NCI-H1105 treated with DMSO at 0.1 percent for 48 hours (cell line): ENCODE measurements at regions not wholly inside any gene's neighbourhood (a gene's known extent, or its start where the extent isn't known, plus 50 kb on each side); places are given as distances from the start of the nearest gene placed in this dataset.
"Not testable (repeated sequence)": the region's sequence is repeated elsewhere in the genome, so short reads cannot be mapped to it uniquely, and the experiment has no call there.

Experiments used
- DNase-seq: peaks from one replicate; lab custom pipeline; 2025; lab: John Stamatoyannopoulos, UW

- no peak for DNase-seq
Observed at GRCh38 chr12:9367828-9368227, 159.6 kb upstream of the PZP start.

DNA sequence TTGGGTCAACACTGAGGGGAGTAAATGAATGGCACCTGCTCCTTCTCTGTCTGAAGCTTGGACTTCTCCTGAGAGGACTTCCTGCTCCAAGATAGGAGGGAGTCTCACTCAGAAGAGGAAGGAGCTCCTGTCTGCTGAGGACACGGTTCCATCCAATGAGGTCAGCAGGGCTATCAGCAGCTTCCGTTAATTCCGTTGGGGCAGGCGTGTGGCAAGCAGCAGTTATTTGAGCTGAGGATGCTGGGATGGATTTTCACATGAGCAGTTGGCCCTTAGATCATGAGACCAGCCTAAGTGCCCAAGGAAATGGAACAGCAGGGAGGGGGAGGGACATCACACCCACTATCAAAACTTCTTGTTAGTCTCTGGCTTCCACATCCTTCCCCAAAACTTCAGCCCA, 159.0 kb upstream of the PZP start:
- no peak for DNase-seq

DNA sequence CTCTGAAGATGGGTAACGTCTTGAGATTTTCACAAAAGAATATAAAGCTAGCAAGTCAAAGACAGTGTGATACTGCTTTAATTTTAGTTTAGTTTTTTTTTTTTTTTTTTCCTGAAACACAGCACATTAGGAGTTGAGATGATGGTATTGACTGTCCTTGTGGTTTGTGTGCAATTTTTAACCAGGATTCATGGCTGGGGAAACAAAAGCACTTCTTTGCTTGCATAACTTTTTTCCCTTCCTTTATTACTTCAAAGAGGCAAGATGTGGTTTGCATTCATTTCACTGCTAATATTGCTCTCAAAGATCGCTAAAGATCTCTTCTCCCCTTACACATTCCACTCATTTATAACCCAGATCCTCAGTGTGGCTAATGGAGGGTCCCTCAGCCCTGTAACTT, 157.1 kb upstream of the PZP start:
- DNase-seq = no peak

DNA sequence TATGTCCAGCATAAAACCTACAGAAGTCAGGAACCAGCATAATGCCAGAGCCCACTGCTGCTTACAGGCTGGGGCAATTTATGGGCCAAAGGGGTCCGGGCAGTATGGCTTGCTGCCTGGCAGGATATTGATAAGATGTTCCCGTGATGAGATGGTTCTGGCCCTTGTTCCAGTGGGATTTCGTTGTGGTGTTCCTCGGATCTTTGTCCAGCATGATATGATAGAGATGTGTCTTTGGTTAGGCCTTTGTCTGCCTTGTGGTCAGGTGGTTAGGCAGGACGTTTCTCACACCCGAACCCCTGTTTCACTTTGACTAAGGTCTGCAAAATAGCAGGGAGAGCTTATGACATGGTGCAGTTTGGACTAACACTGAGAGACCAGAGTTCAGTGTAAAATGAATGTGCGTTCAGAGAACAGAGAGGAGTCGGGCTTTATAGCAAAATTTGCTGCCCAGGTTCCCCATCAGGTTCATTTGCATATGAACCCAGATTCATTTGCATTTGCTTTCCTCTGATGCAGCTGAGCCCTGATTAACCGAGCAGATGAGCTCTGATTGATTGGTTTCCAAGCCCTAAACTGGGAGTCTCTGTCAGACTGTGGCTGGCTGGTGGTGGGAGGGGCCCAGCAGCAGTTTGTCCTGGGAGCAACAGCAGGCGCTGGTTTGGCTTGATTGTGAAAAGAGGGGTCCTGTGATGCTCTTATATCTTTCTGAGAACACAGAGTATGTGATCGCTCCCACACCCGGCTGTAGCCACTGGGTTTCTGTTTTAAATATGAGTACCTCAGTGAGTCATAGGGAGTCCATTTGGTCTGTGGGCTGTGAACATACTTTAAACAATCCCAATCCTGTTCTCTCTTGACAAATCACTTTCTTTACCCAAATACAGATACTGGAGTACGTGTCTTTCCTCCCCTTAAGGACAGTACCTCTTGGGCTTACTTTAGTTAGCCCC, 156.3 kb upstream of the PZP start:
- DNase-seq = no peak

GRCh38 chr12:9363145-9363544, 154.9 kb upstream of the PZP start:
- DNase-seq = no peak

GRCh38 chr12:9361879-9362326, 153.7 kb upstream of the PZP start:
- no peak for DNase-seq

GRCh38 chr12:9354009-9354754, 146.0 kb upstream of the PZP start:
- DNase-seq = not testable (repeated sequence)

DNA sequence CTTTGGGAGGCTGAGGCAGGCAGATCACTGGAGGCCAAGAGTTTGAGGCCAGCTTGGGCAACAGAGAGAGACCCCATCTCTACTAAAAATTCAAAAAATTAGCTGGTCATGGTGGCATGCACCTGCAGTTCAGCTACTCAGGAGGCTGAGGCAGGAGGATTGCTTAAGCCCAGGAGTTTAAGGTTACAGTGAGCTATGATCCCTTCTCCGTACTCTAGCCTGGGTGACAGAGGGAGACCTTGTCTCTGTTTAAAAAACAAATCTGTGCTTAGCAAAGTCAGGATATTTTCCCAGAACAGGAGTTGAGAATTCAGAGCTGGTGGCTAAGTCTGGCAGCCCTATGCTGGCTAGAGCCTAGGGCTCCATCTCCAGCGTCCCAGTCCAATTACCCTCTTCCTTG, 142.9 kb upstream of the PZP start:
- DNase-seq = no peak

DNA sequence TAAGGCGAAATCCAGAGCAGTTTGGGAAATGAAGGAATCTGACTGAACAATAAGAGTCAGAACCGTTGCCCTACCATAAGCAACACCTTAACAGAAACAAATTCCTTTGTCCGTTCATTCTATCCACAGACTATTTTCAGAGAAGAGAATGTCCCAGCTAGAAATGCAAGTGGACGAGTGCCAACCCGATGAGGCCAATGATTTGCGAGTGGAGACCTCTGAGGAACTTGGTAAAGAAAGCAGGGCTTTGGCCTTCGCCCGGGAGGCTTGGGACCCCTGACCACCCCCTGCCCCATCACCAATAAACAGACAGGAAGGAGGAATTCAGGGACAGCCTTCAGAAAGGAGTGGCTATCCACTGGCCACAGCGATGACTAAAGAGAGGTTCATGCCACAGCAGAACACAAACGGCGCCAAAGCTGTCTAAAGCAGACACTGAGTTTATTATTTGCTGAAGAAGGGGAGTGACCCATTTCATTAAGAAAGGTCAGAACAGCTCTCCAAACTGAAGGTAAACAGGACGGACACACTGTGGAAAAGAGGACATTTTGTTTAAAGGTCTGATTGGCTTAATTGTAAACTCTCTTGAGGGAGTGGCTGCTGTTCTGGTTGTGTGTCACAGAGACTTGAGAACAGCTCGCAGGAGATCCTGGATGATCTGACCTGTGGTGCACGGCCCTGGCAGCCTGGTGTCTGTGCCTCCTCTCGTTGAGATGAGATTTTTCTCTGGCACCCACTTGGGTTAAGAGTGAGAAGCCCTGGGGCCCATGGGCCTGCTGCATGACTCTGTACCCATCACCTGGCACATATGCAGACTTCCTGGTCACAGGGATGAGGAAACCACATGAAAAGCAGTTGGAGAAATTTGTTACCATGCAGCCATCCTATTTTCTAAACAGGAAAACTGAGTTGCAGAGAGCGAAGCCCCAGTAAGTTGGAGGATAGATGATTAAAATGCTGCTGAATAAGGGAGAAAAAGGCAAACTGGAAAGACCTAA, 142.0 kb upstream of the PZP start:
- DNase-seq = no peak

GRCh38 chr12:9348906-9349518, 140.8 kb upstream of the PZP start:
- DNase-seq = no peak

GRCh38 chr12:9347328-9348127, 139.3 kb upstream of the PZP start:
- DNase-seq = no peak

DNA sequence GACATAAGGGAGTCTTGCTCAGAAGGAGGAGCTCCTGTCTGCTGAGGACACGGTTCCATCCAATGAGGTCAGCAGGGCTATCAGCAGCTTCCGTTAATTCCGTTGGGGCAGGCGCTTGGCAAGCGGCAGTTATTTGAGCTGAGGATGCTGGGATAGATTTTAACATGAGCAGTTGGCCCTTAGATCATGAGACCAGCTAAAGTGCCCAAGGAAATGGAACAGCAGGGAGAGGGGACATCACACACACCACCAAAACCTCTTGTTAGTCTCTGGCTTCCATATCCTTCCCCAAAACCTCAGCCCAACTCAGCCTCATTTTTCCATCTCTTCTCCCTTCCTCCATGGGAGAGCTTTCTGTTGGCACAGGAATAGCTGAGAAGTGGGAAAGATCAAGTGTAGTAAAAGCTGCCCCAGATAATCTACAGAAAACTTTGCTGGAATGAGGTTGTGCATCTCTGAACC, 138.7 kb upstream of the PZP start:
- no peak for DNase-seq

DNA sequence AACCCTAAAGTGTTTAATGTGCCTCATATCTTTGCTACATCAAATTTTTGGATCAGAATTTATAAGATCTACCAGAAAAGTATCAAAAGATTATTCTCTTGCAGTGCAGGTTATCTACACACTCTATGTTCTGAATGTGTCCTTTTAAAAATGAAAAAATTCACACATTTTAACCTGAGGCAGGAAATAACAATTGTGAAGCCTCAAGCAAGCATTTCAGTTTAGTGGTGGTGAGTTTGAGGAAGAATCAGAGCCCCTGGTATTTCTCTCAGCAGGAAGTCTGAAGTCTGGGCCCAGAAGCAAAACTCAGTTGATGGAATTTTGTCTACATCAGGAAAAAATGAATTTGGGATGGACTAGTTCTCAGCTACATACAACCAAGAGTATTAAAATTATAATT, 137.0 kb upstream of the PZP start:
- DNase-seq = no peak

- no peak for DNase-seq
Observed at GRCh38 chr12:9344541-9344940, 136.3 kb upstream of the PZP start.

DNA sequence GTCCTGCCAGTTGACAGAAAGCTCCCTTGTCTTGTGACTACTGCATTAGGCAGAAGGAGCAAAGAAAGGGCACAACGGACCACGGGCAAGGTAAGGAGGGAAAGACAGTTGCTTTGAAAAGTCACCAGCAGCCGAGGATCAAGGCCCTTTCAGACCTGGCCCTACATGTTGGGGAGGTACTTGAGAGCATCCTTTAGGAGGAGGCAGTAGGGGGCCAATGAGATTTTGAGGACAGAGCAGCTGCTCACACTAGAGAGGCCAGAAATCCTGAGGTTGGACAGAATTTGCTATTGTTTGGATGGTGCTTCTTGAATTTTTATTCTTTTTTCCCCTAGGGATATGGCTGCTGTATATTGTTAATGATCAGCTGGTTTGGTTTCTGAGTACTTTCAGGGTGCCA, 135.5 kb upstream of the PZP start:
- no peak for DNase-seq

DNA sequence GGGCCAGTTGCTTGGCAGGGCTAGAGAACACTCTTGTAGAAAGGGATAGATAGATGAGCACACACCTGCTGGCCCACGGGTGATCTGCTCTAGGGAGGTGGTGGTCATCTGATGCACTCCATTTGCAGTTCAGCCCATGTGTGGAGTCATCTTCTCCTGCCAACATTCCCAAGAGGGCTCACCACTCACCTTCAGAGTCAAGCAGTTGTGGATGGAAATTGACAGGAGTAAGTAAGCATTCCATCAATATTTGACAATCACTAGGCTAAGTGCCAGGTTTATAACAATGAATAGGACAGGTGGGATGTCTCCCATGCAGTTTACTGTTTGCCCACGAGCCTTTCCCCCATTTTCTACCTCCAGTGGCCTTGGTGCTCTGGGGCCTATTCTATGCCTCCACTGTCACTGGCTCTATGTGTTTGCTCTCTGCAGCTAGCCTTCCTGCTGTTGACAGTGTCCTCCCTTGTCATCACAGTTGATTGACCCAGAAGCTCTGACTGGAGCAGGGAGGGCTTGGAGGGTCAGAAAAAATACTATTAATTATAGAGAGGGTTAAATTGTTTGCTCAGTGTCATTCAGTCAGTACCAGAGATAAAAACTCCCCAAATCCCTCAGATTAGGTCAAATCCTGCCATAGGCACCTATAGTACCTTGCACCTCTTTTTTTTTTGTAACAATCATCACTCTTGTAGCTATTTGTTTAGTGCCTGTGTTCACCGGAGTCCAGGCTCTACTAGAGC, 134.6 kb upstream of the PZP start:
- DNase-seq = no peak

GRCh38 chr12:9341260-9341585, 133.0 kb upstream of the PZP start:
- DNase-seq = no peak

GRCh38 chr12:9340422-9341259, 132.4 kb upstream of the PZP start:
- no peak for DNase-seq

DNA sequence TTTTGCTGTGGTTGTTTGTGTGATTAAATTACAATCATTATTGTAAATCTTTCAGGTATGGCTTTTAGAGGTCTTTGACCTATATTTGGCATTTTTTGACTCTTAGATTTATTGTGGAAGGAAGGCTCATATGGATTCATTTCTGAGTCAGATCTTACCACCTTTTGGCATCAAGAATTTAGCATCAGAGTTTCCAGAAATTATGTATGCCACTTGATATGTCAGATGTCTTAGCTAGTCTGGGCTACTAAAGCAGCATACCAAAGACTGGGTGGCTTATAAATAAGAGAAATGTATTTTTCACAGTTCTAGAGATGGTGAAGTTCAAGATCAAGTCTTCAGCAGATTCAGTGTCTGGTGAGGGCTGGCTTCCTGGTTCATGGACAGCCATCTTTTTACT, 129.5 kb upstream of the PZP start:
- no peak for DNase-seq
